ENCODE measurements at regions not wholly inside any gene's neighbourhood (a gene's known extent, or its start where the extent isn't known, plus 50 kb on each side); places are given as distances from the start of the nearest gene placed in this dataset.
"Not testable (repeated sequence)": the region's sequence is repeated elsewhere in the genome, so short reads cannot be mapped to it uniquely, and the experiment has no call there.

DNA sequence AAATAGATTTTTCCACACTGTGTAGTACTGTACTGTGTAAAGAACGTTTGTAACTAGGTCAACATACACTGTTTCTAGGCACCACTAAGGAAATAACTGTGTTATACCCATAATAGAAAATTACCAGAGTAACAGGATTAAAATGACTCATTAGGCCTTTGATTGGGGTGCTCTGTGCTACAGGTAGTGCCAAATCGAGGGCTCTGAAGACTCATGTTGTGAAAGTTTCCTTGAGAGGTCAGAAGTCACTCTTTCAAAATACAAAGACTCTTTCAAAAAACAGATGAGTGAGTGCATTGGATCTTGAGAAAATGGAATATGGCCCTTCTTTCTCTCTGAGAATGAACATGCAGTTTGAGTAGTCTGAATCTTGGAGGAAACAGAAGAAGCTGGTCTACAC, 143.0 kb downstream of the MRPL39 start:
- POLR2A ChIA-PET, result no interaction called here
- Mint-ChIP-seq H3K27me3 (no peaks in the 10 kb centered on the region), H3K4me1 (peaks cover 35% of the 10 kb centered on the region), H3K36me3 (peaks cover 5% of the 10 kb centered on the region), H3K4me3 (no peak overlapping the region), H3K9me3 (peaks cover 6% of the 10 kb centered on the region), H3K27ac (peak overlapping the region; percentile 5)
- ATAC-seq (ENCODE audit: low read depth) (peak; percentile 60), DNase-seq (no peak)

DNA sequence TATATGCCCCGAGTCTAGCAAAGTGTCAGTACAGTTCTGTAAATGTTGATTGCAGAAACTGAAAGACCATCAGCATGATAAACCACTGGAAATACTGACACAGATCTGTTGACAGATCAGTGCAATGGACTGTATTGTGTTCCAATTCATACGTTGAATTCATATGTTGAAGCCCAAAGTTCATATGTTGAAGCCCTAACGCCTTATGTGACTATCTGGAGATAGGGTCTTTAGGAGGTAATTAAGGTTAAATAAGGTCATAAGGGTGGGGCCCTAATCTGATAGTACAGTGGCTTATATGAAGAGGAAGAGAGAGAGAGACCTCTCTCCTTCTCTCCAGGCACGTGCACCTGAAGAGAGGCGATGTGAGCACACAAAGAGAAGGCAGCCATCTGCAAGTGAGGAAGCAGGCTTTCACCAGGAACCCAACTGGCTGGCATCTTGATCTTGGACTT, 144.7 kb downstream of the MRPL39 start:
- Mint-ChIP-seq H3K27ac (peak overlapping the region; percentile 64), H3K9me3 (peaks cover 5% of the 10 kb centered on the region), H3K4me3 (peak overlapping the region; percentile 20), H3K36me3 (peaks cover 5% of the 10 kb centered on the region), H3K27me3 (no peaks in the 10 kb centered on the region), H3K4me1 (peaks cover 40% of the 10 kb centered on the region)
- ATAC-seq (ENCODE audit: low read depth) (peak; percentile 39), DNase-seq (no peak)
- POLR2A ChIA-PET, result no interaction called here

- peaks cover 3% of the 10 kb centered on the region for H3K36me3 Mint-ChIP-seq
- no peak overlapping the region for H3K27ac Mint-ChIP-seq
- no peak for ATAC-seq (ENCODE audit: low read depth)
- POLR2A ChIA-PET, result no interaction called here
- peaks cover 44% of the 10 kb centered on the region for H3K4me1 Mint-ChIP-seq
- DNase-seq, result no peak
- H3K27me3 Mint-ChIP-seq, result no peaks in the 10 kb centered on the region
- peaks cover 3% of the 10 kb centered on the region for H3K9me3 Mint-ChIP-seq
- peak overlapping the region; percentile 3 for H3K4me3 Mint-ChIP-seq
Observed at GRCh38 chr21:25461725-25462124, 145.6 kb downstream of the MRPL39 start.

- POLR2A ChIA-PET, result no interaction called here
Observed at GRCh38 chr21:25459993-25460392, 147.3 kb downstream of the MRPL39 start.

GRCh38 chr21:25459365-25459764, 147.9 kb downstream of the MRPL39 start:
- Mint-ChIP-seq H3K4me3 (no peak overlapping the region), H3K36me3 (peaks cover 5% of the 10 kb centered on the region), H3K4me1 (peaks cover 44% of the 10 kb centered on the region), H3K27ac (peak overlapping the region; percentile 19), H3K27me3 (no peaks in the 10 kb centered on the region), H3K9me3 (peaks cover 1% of the 10 kb centered on the region)
- POLR2A ChIA-PET, result no interaction called here
- no peak for DNase-seq
- no peak for ATAC-seq (ENCODE audit: low read depth)

More at GRCh38 chr21:25459993-25460392, 147.3 kb downstream of the MRPL39 start:
- peaks cover 48% of the 10 kb centered on the region for H3K4me1 Mint-ChIP-seq
- H3K27me3 Mint-ChIP-seq, result no peaks in the 10 kb centered on the region
- ATAC-seq (ENCODE audit: low read depth), result no peak
- peaks cover 1% of the 10 kb centered on the region for H3K9me3 Mint-ChIP-seq
- DNase-seq, result no peak
- H3K36me3 Mint-ChIP-seq, result peaks cover 5% of the 10 kb centered on the region
- peak overlapping the region; percentile 31 for H3K27ac Mint-ChIP-seq
- no peak overlapping the region for H3K4me3 Mint-ChIP-seq

DNA sequence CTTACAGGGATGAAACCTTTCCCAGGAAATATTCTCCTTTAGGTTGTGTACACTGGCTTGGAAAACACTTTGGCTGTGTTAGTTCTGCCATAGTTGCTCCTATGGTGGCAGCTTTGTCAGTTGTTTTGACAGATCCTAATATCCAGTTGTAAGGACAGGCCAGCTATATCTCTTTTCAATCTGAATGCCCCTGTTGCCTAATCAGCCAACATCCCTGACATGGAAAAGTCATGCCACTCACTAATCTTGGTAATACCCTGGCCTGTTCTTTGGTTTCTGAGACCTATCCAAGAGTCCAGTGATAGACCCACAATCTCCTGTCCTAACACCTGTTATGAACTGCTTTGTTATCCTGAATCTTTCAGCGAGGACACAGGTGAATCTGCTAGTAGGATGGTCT, 148.8 kb downstream of the MRPL39 start:
- H3K27ac Mint-ChIP-seq, result peak overlapping the region; percentile 40
- peaks cover 38% of the 10 kb centered on the region for H3K4me1 Mint-ChIP-seq
- H3K36me3 Mint-ChIP-seq, result peaks cover 9% of the 10 kb centered on the region
- H3K4me3 Mint-ChIP-seq, result no peak overlapping the region
- DNase-seq (no peak), ATAC-seq (ENCODE audit: low read depth) (no peak)
- peaks cover 2% of the 10 kb centered on the region for H3K9me3 Mint-ChIP-seq
- no peaks in the 10 kb centered on the region for H3K27me3 Mint-ChIP-seq
- POLR2A ChIA-PET, result no interaction called here

DNA sequence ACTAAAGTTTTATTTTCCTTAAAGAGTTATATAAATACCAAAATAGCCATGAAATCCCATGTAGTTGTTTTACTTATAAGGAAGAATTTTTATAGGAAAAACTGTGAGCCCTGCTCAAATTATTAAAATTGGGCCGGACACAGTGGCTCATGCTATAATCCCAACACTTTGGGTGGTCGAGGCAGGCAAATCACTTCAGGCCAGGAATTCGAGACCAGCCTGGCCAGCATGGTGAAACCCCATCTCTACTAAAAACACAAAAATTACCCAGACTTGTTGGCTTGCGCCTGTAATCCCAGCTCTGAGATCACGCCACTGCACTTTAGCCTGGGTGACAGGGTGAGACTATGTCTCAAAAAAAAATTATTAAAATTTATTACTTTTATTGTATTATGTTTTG, 149.3 kb downstream of the MRPL39 start:
- H3K9me3 Mint-ChIP-seq, result peaks cover 2% of the 10 kb centered on the region
- peaks cover 12% of the 10 kb centered on the region for H3K36me3 Mint-ChIP-seq
- ATAC-seq (ENCODE audit: low read depth), result no peak
- no peaks in the 10 kb centered on the region for H3K27me3 Mint-ChIP-seq
- POLR2A ChIA-PET, result interaction anchor here (1.1 kb wide), 1 partner anchor 105 kb away, joined by 3 read pairs; no protein-coding TSS in a partner anchor
- H3K4me3 Mint-ChIP-seq, result no peak overlapping the region
- H3K27ac Mint-ChIP-seq, result no peak overlapping the region
- no peak for DNase-seq
- peaks cover 38% of the 10 kb centered on the region for H3K4me1 Mint-ChIP-seq

DNA sequence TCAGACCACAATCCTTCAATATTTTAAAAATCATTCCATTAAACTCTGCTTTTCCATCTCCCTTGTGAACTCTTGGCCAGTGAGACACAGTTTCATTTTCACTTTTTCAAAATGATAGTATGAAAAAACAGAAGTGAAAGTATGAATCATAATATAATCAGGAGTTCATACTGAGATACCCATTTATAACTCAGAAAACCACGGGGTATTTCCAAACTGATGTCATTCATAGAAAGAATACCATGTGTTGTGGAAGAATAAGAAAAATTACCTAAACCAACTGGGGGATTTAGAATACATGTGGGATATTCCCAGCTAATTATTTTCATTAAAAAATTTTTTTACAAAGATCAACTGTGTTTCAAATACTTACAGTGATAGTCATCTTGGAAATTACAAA, 149.9 kb downstream of the MRPL39 start:
- DNase-seq, result no peak
- peak; percentile 74 for ATAC-seq (ENCODE audit: low read depth)
- Mint-ChIP-seq H3K36me3 (peaks cover 12% of the 10 kb centered on the region), H3K27me3 (no peaks in the 10 kb centered on the region), H3K4me3 (peak overlapping the region; percentile 92), H3K4me1 (peaks cover 35% of the 10 kb centered on the region), H3K9me3 (peaks cover 2% of the 10 kb centered on the region), H3K27ac (peak overlapping the region; percentile 95)
- POLR2A ChIA-PET, result interaction anchor here (1.1 kb wide), 1 partner anchor 105 kb away, joined by 3 read pairs; no protein-coding TSS in a partner anchor

GRCh38 chr21:25456672-25457071, 150.6 kb downstream of the MRPL39 start:
- Mint-ChIP-seq H3K4me3 (peak overlapping the region; percentile 68), H3K27ac (peak overlapping the region; percentile 87), H3K27me3 (no peaks in the 10 kb centered on the region), H3K9me3 (peaks cover 5% of the 10 kb centered on the region), H3K36me3 (peaks cover 14% of the 10 kb centered on the region), H3K4me1 (peaks cover 33% of the 10 kb centered on the region)
- POLR2A ChIA-PET, result interaction anchor here (1.1 kb wide), 1 partner anchor 105 kb away, joined by 5 read pairs; no protein-coding TSS in a partner anchor
- ATAC-seq (ENCODE audit: low read depth) (peak; percentile 40), DNase-seq (no peak)

GRCh38 chr21:25453524-25453923, 153.8 kb downstream of the MRPL39 start:
- H3K36me3 Mint-ChIP-seq, result peaks cover 14% of the 10 kb centered on the region
- H3K27me3 Mint-ChIP-seq, result no peaks in the 10 kb centered on the region
- POLR2A ChIA-PET, result no interaction called here

GRCh38 chr21:25449950-25450349, 157.3 kb downstream of the MRPL39 start:
- peaks cover 9% of the 10 kb centered on the region for H3K4me1 Mint-ChIP-seq
- no peak for DNase-seq
- peaks cover 11% of the 10 kb centered on the region for H3K36me3 Mint-ChIP-seq
- H3K27me3 Mint-ChIP-seq, result no peaks in the 10 kb centered on the region
- POLR2A ChIA-PET, result no interaction called here
- no peak for ATAC-seq (ENCODE audit: low read depth)
- H3K27ac Mint-ChIP-seq, result no peak overlapping the region
- H3K4me3 Mint-ChIP-seq, result no peak overlapping the region
- peaks cover 10% of the 10 kb centered on the region for H3K9me3 Mint-ChIP-seq

More at GRCh38 chr21:25453524-25453923, 153.8 kb downstream of the MRPL39 start:
- Mint-ChIP-seq H3K27ac (no peak overlapping the region), H3K4me1 (peaks cover 21% of the 10 kb centered on the region), H3K9me3 (peaks cover 6% of the 10 kb centered on the region), H3K4me3 (no peak overlapping the region)
- ATAC-seq (ENCODE audit: low read depth) (no peak), DNase-seq (no peak)

- Mint-ChIP-seq H3K36me3 (peaks cover 6% of the 10 kb centered on the region), H3K9me3 (peaks cover 7% of the 10 kb centered on the region), H3K27me3 (no peaks in the 10 kb centered on the region), H3K27ac (no peak overlapping the region), H3K4me1 (no peaks in the 10 kb centered on the region), H3K4me3 (no peak overlapping the region)
- DNase-seq, result no peak
- POLR2A ChIA-PET, result no interaction called here
- no peak for ATAC-seq (ENCODE audit: low read depth)
Observed at GRCh38 chr21:25441835-25442234, 165.4 kb downstream of the MRPL39 start.

GRCh38 chr21:25437465-25437864, 169.8 kb downstream of the MRPL39 start:
- H3K27me3 Mint-ChIP-seq; H3K9me3 Mint-ChIP-seq; DNase-seq; H3K27ac Mint-ChIP-seq; ATAC-seq (ENCODE audit: low read depth); H3K4me3 Mint-ChIP-seq; POLR2A ChIA-PET; H3K4me1 Mint-ChIP-seq: not testable (repeated sequence)
- H3K36me3 Mint-ChIP-seq, result peaks cover 11% of the 10 kb centered on the region

DNA sequence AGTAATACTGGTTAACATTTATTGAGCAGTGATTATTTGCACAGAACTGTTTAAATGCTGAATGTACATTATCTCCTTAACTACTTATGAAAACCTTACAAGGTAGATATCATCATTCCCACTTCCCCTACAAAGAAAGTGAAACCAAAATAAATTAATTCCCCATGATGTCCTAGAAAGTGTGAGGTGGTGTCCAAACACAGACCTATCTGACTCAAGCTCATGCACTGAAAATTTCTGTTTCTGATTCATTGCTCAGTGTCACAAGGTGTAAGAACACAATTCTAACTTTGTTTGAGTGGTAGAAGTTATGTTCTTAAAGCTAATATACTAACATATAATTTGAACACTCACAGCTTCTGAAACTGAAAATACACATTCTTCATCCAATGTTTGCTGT, 178.7 kb downstream of the MRPL39 start:
- no peak overlapping the region for H3K4me3 Mint-ChIP-seq
- POLR2A ChIA-PET, result no interaction called here
- H3K4me1 Mint-ChIP-seq, result peaks cover 16% of the 10 kb centered on the region
- peaks cover 4% of the 10 kb centered on the region for H3K36me3 Mint-ChIP-seq
- peaks cover 3% of the 10 kb centered on the region for H3K9me3 Mint-ChIP-seq
- H3K27ac Mint-ChIP-seq, result no peak overlapping the region
- ATAC-seq (ENCODE audit: low read depth) (peak; percentile 58), DNase-seq (no peak)
- no peaks in the 10 kb centered on the region for H3K27me3 Mint-ChIP-seq

DNA sequence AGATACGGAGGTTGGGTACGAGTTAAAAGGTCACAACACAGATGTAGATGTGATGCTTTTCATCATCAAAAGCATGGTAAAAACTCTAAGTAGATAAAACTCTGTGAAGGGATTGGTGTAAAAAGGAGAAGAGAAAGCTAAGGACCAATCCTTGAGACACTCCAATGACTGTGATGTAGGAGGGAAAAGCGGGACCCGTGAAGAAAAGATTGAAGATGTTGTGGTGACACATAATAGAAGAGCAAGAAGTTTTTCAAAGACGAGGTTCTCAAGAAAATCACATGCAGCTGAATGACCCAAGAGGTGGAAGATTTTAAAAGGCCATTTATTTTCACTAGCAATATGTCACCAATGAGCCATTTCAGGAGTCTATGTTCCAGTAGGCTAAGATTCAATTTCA, 179.5 kb downstream of the MRPL39 start:
- ATAC-seq (ENCODE audit: low read depth), result no peak
- DNase-seq, result no peak
- POLR2A ChIA-PET, result no interaction called here
- Mint-ChIP-seq H3K27me3 (no peaks in the 10 kb centered on the region), H3K36me3 (peaks cover 4% of the 10 kb centered on the region), H3K9me3 (peaks cover 3% of the 10 kb centered on the region), H3K4me3 (no peak overlapping the region), H3K27ac (no peak overlapping the region), H3K4me1 (peaks cover 18% of the 10 kb centered on the region)

Measured in activated naive CD8-positive, alpha-beta T cell treated with anti-CD3 and anti-CD28 coated beads, Interleukin-2, amount 10 ng/mL, durations not matched to agents 7 days and 5 days (primary cell).